ENCODE measurements at regions not wholly inside any gene's neighbourhood (a gene's known extent, or its start where the extent isn't known, plus 50 kb on each side); places are given as distances from the start of the nearest gene placed in this dataset.

- TF ChIP-seq TBX3 (IDR thresholded peaks at IDR 0.05; ENCODE audit: borderline replicate concordance), result no peak
- TF ChIP-seq KDM5A (IDR thresholded peaks at IDR 0.05; ENCODE audit: borderline replicate concordance, low read length), result no peak
- 0 out of 2 replicates have a peak, but pooled peaks have one; percentile 27 for TF ChIP-seq ZNF264 (CRISPR knock-in tag; IDR thresholded peaks at IDR 0.05)
- TF ChIP-seq ZNF503 (CRISPR knock-in tag; IDR thresholded peaks at IDR 0.05), result no peak
- TF ChIP-seq NFYC (CRISPR knock-in tag; IDR thresholded peaks at IDR 0.05), result no peak
- TF ChIP-seq BCL3 (CRISPR knock-in tag; IDR thresholded peaks at IDR 0.05), result no peak
- no peak for TF ChIP-seq JUND (CRISPR knock-in tag; IDR thresholded peaks at IDR 0.05)
- no peak for TF ChIP-seq AHR (CRISPR knock-in tag; IDR thresholded peaks at IDR 0.05)
- no peak for TF ChIP-seq PPARG (CRISPR knock-in tag; conservative IDR thresholded peaks at IDR 0.05)
- TF ChIP-seq ZBTB25 (CRISPR knock-in tag; IDR thresholded peaks at IDR 0.05), result no peak
- TF ChIP-seq ELF3 (CRISPR knock-in tag; IDR thresholded peaks at IDR 0.05), result no peak
- TF ChIP-seq TFE3 (CRISPR knock-in tag; IDR thresholded peaks at IDR 0.05), result peak; percentile 77
- no peak for TF ChIP-seq ZNF552 (CRISPR knock-in tag; IDR thresholded peaks at IDR 0.05; ENCODE audit: borderline replicate concordance)
- no peak for TF ChIP-seq NR2F2 (IDR thresholded peaks at IDR 0.05; ENCODE audit: borderline replicate concordance, low read depth)
- TF ChIP-seq ZNF629 (CRISPR knock-in tag; conservative IDR thresholded peaks at IDR 0.05), result no peak
- TF ChIP-seq ZFY (CRISPR knock-in tag; IDR thresholded peaks at IDR 0.05), result peak; percentile 46; the same call in 1 of the 2 replicates
- TF ChIP-seq ZBTB26 (CRISPR knock-in tag; IDR thresholded peaks at IDR 0.05; ENCODE audit: borderline replicate concordance), result no peak
- no peak for TF ChIP-seq ZNF510 (CRISPR knock-in tag; IDR thresholded peaks at IDR 0.05; ENCODE audit: low read depth)
- no peak for TF ChIP-seq ATF1 (CRISPR knock-in tag; IDR thresholded peaks at IDR 0.05)
- TF ChIP-seq FOXO1 (CRISPR knock-in tag; IDR thresholded peaks at IDR 0.05), result 0 out of 2 replicates have a peak, but pooled peaks have one; percentile 25
- 0 out of 2 replicates have a peak, but pooled peaks have one; percentile 28 for TF ChIP-seq ZMYM4 (CRISPR knock-in tag; IDR thresholded peaks at IDR 0.05)
- TF ChIP-seq ZNF639 (CRISPR knock-in tag; conservative IDR thresholded peaks at IDR 0.05), result no peak
- no peak for TF ChIP-seq NRL (CRISPR knock-in tag; IDR thresholded peaks at IDR 0.05; ENCODE audit: borderline replicate concordance)
- TF ChIP-seq DDIT3 (CRISPR knock-in tag; IDR thresholded peaks at IDR 0.05), result no peak
Measured at GRCh38 chr2:19021721-19022120, 336.7 kb downstream of the OSR1 start (continued).
